Stomach (tissue), 4 donors: ENCODE measurements at regions not wholly inside any gene's neighbourhood (a gene's known extent, or its start where the extent isn't known, plus 50 kb on each side); places are given as distances from the start of the nearest gene placed in this dataset.
"Not testable (repeated sequence)": the region's sequence is repeated elsewhere in the genome, so short reads cannot be mapped to it uniquely, and the experiment has no call there.

ENCODE experiments used
- EP300 ChIP-seq: sonication (generic); formaldehyde crosslinking; IDR thresholded peaks from one replicate; pipeline ENCODE4 v1.6.1; 2017; ENCODE audit warnings: antibody characterized with exemption
- POLR2A ChIP-seq, 4 donors: fragments of 450-650 bp; IDR thresholded peaks; one replicate each; pipeline ENCODE4 v1.6.1; 2016; ENCODE audit warnings: antibody characterized with exemption in 4 of 4, control low read depth in 2 of 4, mild to moderate bottlenecking in 1 of 4, moderate library complexity in 1 of 4
- POLR2AphosphoS5 ChIP-seq, 3 donors: sonication (generic); formaldehyde crosslinking; IDR thresholded peaks; one replicate each; pipeline ENCODE4 v1.6.1; 2016; ENCODE audit warnings: antibody characterized with exemption in 3 of 3
- TF ChIP-seq, protein P1 (sequence below), 7 experiments: fragments of 450-650 bp in 4 of 7; fragments of 200-600 bp in 3 of 7; sonication (generic) in 3 of 7; IDR thresholded peaks; one replicate each; pipeline ENCODE4 v1.5.1; 2016 to 2019; ENCODE audit warnings: antibody characterized with exemption in 7 of 7, control low read depth in 2 of 7, mild to moderate bottlenecking in 1 of 7

DNA sequence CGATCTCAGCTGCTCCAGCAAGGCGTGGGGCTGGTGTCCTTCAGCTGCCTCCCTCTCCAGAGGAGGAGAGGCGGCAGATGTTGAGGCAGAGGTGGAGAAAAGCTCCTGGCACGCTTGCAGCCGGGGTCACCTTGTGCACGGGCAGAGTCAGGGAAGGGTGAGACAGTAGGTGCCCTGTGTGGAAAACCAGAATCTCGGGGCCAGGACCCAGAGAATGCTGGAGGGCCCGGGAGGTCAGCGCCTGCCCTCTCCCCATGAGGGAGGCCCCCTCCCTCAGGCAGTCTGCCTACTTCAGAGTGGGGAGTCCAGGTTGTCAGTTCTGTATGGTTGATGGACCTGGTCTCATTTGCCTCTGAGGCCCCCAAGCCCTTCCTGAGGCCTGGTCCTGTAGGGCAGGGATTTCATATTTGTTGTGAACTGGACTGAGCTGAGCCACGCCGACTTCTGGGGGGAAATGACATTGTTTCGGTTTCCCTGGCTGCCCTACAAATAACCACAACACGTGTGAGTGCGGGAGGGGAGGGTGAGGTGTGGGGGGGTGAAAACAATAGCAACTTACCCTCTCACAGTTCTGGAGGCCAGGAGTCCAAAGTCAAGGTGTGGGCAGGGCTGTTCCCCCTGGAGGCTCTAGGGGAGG lies 174.2 kb downstream of the OR4M2 start:
- TF ChIP-seq, protein P1, sequence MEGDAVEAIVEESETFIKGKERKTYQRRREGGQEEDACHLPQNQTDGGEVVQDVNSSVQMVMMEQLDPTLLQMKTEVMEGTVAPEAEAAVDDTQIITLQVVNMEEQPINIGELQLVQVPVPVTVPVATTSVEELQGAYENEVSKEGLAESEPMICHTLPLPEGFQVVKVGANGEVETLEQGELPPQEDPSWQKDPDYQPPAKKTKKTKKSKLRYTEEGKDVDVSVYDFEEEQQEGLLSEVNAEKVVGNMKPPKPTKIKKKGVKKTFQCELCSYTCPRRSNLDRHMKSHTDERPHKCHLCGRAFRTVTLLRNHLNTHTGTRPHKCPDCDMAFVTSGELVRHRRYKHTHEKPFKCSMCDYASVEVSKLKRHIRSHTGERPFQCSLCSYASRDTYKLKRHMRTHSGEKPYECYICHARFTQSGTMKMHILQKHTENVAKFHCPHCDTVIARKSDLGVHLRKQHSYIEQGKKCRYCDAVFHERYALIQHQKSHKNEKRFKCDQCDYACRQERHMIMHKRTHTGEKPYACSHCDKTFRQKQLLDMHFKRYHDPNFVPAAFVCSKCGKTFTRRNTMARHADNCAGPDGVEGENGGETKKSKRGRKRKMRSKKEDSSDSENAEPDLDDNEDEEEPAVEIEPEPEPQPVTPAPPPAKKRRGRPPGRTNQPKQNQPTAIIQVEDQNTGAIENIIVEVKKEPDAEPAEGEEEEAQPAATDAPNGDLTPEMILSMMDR (IDR thresholded peaks at IDR 0.05): not testable (repeated sequence)
- not testable (repeated sequence) for TF ChIP-seq EP300; POLR2A (IDR thresholded peaks at IDR 0.05); POLR2AphosphoS5 (IDR thresholded peaks at IDR 0.05)
